Retina (tissue), 1 donor: ENCODE measurements at regions not wholly inside any gene's neighbourhood (a gene's known extent, or its start where the extent isn't known, plus 50 kb on each side); places are given as distances from the start of the nearest gene placed in this dataset.
A peak's percentile ranks its signal among the peaks of the same experiment; 100 is the strongest.

Source experiments
- DNase-seq: peaks from one replicate; pipeline ENCODE4 v3.0.0-alpha.2; 2016

- DNase-seq = no peak
Observed at GRCh38 chr2:147499785-147500184, 345.0 kb upstream of the ACVR2A start.

- DNase-seq = no peak
Observed at GRCh38 chr2:147495734-147496133, 349.1 kb upstream of the ACVR2A start.

GRCh38 chr2:147492471-147492870 is 352.4 kb upstream of the ACVR2A start:
- DNase-seq = no peak

GRCh38 chr2:147491506-147491905 is 353.3 kb upstream of the ACVR2A start:
- no peak for DNase-seq

GRCh38 chr2:147490401-147491261 is 354.2 kb upstream of the ACVR2A start:
- no peak for DNase-seq

GRCh38 chr2:147488472-147488871 is 356.4 kb upstream of the ACVR2A start:
- no peak for DNase-seq

GRCh38 chr2:147487978-147488289 is 356.9 kb upstream of the ACVR2A start:
- DNase-seq = no peak

GRCh38 chr2:147487286-147487977 is 357.4 kb upstream of the ACVR2A start:
- DNase-seq = peak; percentile 65

GRCh38 chr2:147485210-147485851 is 359.5 kb upstream of the ACVR2A start:
- no peak for DNase-seq

- no peak for DNase-seq
Observed at GRCh38 chr2:147483911-147484310, 360.9 kb upstream of the ACVR2A start.

- no peak for DNase-seq
Observed at GRCh38 chr2:147482916-147483669, 361.7 kb upstream of the ACVR2A start.

- peak; percentile 60 for DNase-seq
Observed at GRCh38 chr2:147482111-147482895, 362.5 kb upstream of the ACVR2A start.

- no peak for DNase-seq
Observed at GRCh38 chr2:147479358-147479757, 365.5 kb upstream of the ACVR2A start.

- no peak for DNase-seq
Observed at GRCh38 chr2:147473075-147473474, 371.8 kb upstream of the ACVR2A start.

- no peak for DNase-seq
Observed at GRCh38 chr2:147471126-147471525, 373.7 kb upstream of the ACVR2A start.

- DNase-seq = peak; percentile 34
Observed at GRCh38 chr2:147469471-147469870, 375.4 kb upstream of the ACVR2A start.

- DNase-seq = no peak
Observed at GRCh38 chr2:147468963-147469362, 375.9 kb upstream of the ACVR2A start.

- DNase-seq = no peak
Observed at GRCh38 chr2:147468349-147468748, 376.5 kb upstream of the ACVR2A start.

GRCh38 chr2:147467441-147467840 is 377.4 kb upstream of the ACVR2A start:
- DNase-seq = no peak

GRCh38 chr2:147464737-147465357 is 380.0 kb upstream of the ACVR2A start:
- DNase-seq = no peak

GRCh38 chr2:147463881-147464520 is 380.8 kb upstream of the ACVR2A start:
- DNase-seq = no peak
